H1 (cell line): ENCODE measurements at regions not wholly inside any gene's neighbourhood (a gene's known extent, or its start where the extent isn't known, plus 50 kb on each side); places are given as distances from the start of the nearest gene placed in this dataset.

Experiments used
- CHD7 ChIP-seq: fragments of 300-600 bp; sonication (generic); IDR thresholded peaks from 2 replicates; pipeline ENCODE4 v1.7.1; 2012; ENCODE audit warnings: low read length, moderate library complexity, mild to moderate bottlenecking, inconsistent platforms; ENCODE audit not compliant: insufficient replicate concordance

- no peak for TF ChIP-seq CHD7
Observed at GRCh38 chr14:40601063-40601462, 1005.6 kb upstream of the LRFN5 start (continued).
